ENCODE measurements at regions not wholly inside any gene's neighbourhood (a gene's known extent, or its start where the extent isn't known, plus 50 kb on each side); places are given as distances from the start of the nearest gene placed in this dataset.

DNA sequence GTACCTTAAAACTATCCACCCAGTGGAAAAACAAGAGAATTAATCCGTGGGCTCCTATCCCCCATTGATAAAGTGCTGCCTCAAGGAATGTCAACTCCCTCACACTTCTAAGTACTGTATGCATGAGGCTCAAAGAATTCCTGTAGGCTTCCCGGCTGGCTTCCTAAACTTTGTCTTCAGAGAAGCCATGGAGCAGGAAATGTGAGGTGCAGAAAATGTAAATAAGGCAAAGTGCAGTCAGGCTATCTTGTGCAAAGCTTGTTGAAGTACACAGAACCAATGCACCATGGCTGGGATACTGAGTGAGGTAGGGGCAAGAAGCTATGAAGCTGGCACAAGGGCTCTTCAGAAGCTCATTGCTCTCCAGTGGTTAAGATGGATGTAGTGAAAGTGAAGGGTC lies 611.0 kb downstream of the FSCB start:
- TF ChIP-seq POLR2AphosphoS5 (IDR thresholded peaks at IDR 0.05; ENCODE audit: insufficient read depth, low read depth, low read length) (no peak), MAX (IDR thresholded peaks at IDR 0.05; ENCODE audit: insufficient read depth, insufficient read length) (no peak), POLR2A (IDR thresholded peaks at IDR 0.05; ENCODE audit: low read depth, low read length) (no peak), FOS (IDR thresholded peaks at IDR 0.05; ENCODE audit: borderline replicate concordance, insufficient read depth, low read length) (no peak), EZH2 (IDR thresholded peaks at IDR 0.05; ENCODE audit: borderline replicate concordance, low read depth, low read length, severe bottlenecking) (no peak), CTCF (IDR thresholded peaks at IDR 0.05; ENCODE audit: extremely low read depth in 1 of 2, insufficient read depth in 1 of 2, low read depth in 1 of 2, low read length in 2 of 2) (no peak), JUN (IDR thresholded peaks at IDR 0.05; ENCODE audit: borderline replicate concordance, insufficient read depth, insufficient read length, low read depth) (no peak), MYC (IDR thresholded peaks at IDR 0.05; ENCODE audit: low read depth, low read length) (no peak), GATA2 (IDR thresholded peaks at IDR 0.05; ENCODE audit: insufficient read depth, insufficient read length, low read depth, low read length) (no peak)
- H3K9me1 ChIP-seq (replicated peaks; ENCODE audit: control insufficient read depth, extremely low read depth, insufficient read depth, low read length) = no peaks in the 10 kb centered on the region
- dilution Hi-C loops (cut with MboI; ENCODE audit: extremely low pct_ligation_motif_present, low sequenced_read_pairs) = no loop called here
- intact Hi-C loops (cut with micrococcal nuclease) = loop anchor here (10.0 kb wide), 1 partner anchor 1671 kb away; no protein-coding TSS in a partner anchor
- H3K9me3 ChIP-seq (replicated peaks; ENCODE audit: control insufficient read depth, insufficient read depth, low read length) = no peaks in the 10 kb centered on the region
- ChIA-PET CTCF (no interaction called here), POLR2A (no interaction called here)
- no peaks in the 10 kb centered on the region for H3K79me2 ChIP-seq (ENCODE audit: control insufficient read depth, insufficient read depth, low read length)
- no peak overlapping the region for H3K27ac ChIP-seq (ENCODE audit: insufficient read depth, low read depth, low read length)
- no peak overlapping the region for H2AFZ ChIP-seq (ENCODE audit: low read depth, low read length)
- no peaks in the 10 kb centered on the region for H4K20me1 ChIP-seq (replicated peaks; ENCODE audit: control insufficient read depth, extremely low read depth, insufficient read depth, low read length)
- no peaks in the 10 kb centered on the region for H3K4me1 ChIP-seq (ENCODE audit: control insufficient read depth, extremely low read depth, insufficient read depth, low read length)
- H3K9ac ChIP-seq (replicated peaks; ENCODE audit: extremely low read depth, insufficient read depth, low read length) = no peak overlapping the region
- no TSS peak for BruUV-seq (replicated peaks)
- H3K27me3 ChIP-seq (ENCODE audit: control insufficient read depth in 2 of 2, insufficient read depth in 2 of 2, low read length in 2 of 2) = no peaks in the 10 kb centered on the region
- FAIRE-seq (no peak), DNase-seq (ENCODE audit: low read depth, low spot score) (no peak)
- no peak overlapping the region for H3K4me2 ChIP-seq (ENCODE audit: insufficient read depth, low read length)
- no peaks in the 10 kb centered on the region for H3K36me3 ChIP-seq (ENCODE audit: control insufficient read depth in 2 of 2, extremely low read depth in 1 of 2, insufficient read depth in 2 of 2, low read length in 2 of 2)
- H3K4me3 ChIP-seq (replicated peaks in 1 of 3; ENCODE audit: insufficient read depth in 1 of 3, low read depth in 1 of 3, low read length in 3 of 3) = no peak overlapping the region

Data from endothelial cell of umbilical vein (primary cell).